K562 (cell line): ENCODE measurements at regions not wholly inside any gene's neighbourhood (a gene's known extent, or its start where the extent isn't known, plus 50 kb on each side); places are given as distances from the start of the nearest gene placed in this dataset.

Experiments
- ATAC-seq: fragments of 200-7000 bp; cut with Tn5 transposase; 3 replicates; pipeline ENCODE4 v1.9.1; 2020; ENCODE audit warnings: moderate library complexity
- BruUV-seq: library from RNA; stranded (reverse); fragments of 400-500 nt; replicated peaks from 2 replicates; lab custom pipeline; 2021; lab: Mats Ljungman, UMichigan
- CTCF ChIA-PET: fragments of 300-600 bp; formaldehyde crosslinking; extraction: SDS; loops from one replicate; lab custom pipeline; 2021; ENCODE audit warnings: low intra/inter-chr PET ratio; lab: Yijun Ruan, JAX
- POLR2A ChIA-PET: fragments of 300-600, 350-650 bp; sonication (Branson Sonifier 250); formaldehyde crosslinking; extraction: SDS; loops from one replicate; lab custom pipeline; 2021; ENCODE audit warnings: antibody characterized with exemption, inconsistent platforms; lab: Yijun Ruan, JAX
- DNase-seq, 4 experiments: peaks; one replicate each; pipeline versions ENCODE4 v3.0.0 to v3.0.0-alpha.2; 2011 to 2018; ENCODE audit warnings: low spot score in 3 of 4, mixed read lengths in 3 of 4; ENCODE audit errors: extremely low read depth in 1 of 4
- FAIRE-seq: peaks from 2 replicates; lab custom pipeline; 2011; peaks lifted over from hg19 to GRCh38; lab: Jason Lieb, UNC
- H2AFZ ChIP-seq: 2 replicates; pipeline ENCODE4 v1.6.0; 2011; ENCODE audit warnings: low read depth, low read length, control low read depth, inconsistent platforms
- H3K27ac ChIP-seq: fragments of 200-600 bp; 3 replicates; pipeline ENCODE4 v1.8.0; 2011; ENCODE audit warnings: low read depth, mild to moderate bottlenecking, control low read depth, inconsistent platforms, low read length, moderate library complexity, mixed read lengths; ENCODE audit errors: extremely low read depth
- H3K27me3 ChIP-seq, 2 experiments: fragments of 300-600 bp in 1 of 2; 2 replicates in 1 of 2; 3 replicates in 1 of 2; pipeline versions ENCODE4 v1.6.0 to v1.8.0; 2011; ENCODE audit warnings: inconsistent platforms in 2 of 2, low read length in 2 of 2, mild to moderate bottlenecking in 1 of 2, mixed read lengths in 1 of 2, moderate library complexity in 1 of 2; ENCODE audit not compliant: control insufficient read depth in 2 of 2, insufficient read depth in 2 of 2
- H3K36me3 ChIP-seq: fragments of 300-600 bp; 3 replicates; pipeline ENCODE4 v1.8.0; 2011; ENCODE audit warnings: mild to moderate bottlenecking, low read length, inconsistent platforms; ENCODE audit not compliant: control insufficient read depth, insufficient read depth
- H3K4me1 ChIP-seq, 2 experiments: fragments of 200-600 bp in 1 of 2; replicated peaks in 1 of 2; 2 replicates in 1 of 2; 3 replicates in 1 of 2; pipeline versions ENCODE4 v1.5.1 to v1.8.0; 2011; ENCODE audit warnings: inconsistent platforms in 2 of 2, low read length in 2 of 2, mild to moderate bottlenecking in 1 of 2, mixed read lengths in 1 of 2, moderate library complexity in 1 of 2; ENCODE audit not compliant: control insufficient read depth in 2 of 2, insufficient read depth in 2 of 2
- H3K4me2 ChIP-seq: 2 replicates; pipeline ENCODE4 v1.6.1; 2011; ENCODE audit warnings: low read length, control low read depth, inconsistent platforms, mixed read lengths; ENCODE audit not compliant: insufficient read depth
- H3K4me3 ChIP-seq: fragments of 200-600 bp; sonication (generic), shearing (Covaris generic); 2 replicates; pipeline ENCODE4 v1.5.1; 2016; ENCODE audit warnings: control low read depth, inconsistent platforms
- H3K79me2 ChIP-seq: fragments of 200-600 bp; 3 replicates; pipeline ENCODE4 v1.8.0; 2011; ENCODE audit warnings: low read length, inconsistent platforms; ENCODE audit not compliant: control insufficient read depth, insufficient read depth
- H3K9ac ChIP-seq, 2 experiments: 2 replicates each; pipeline versions ENCODE4 v1.6.0 to v1.6.1; 2011; ENCODE audit warnings: low read depth in 2 of 2, low read length in 2 of 2, control low read depth in 1 of 2, inconsistent platforms in 1 of 2, mild to moderate bottlenecking in 1 of 2, mixed read lengths in 1 of 2; ENCODE audit not compliant: insufficient read depth in 1 of 2
- H3K9me1 ChIP-seq: one replicate; pipeline ENCODE4 v1.6.0; 2011; ENCODE audit warnings: inconsistent platforms, mild to moderate bottlenecking, low read length, moderate library complexity; ENCODE audit not compliant: control insufficient read depth, insufficient read depth
- H3K9me3 ChIP-seq: replicated peaks from 2 replicates; pipeline ENCODE4 v1.5.1; 2011; ENCODE audit warnings: low read depth, low read length, inconsistent platforms; ENCODE audit not compliant: control insufficient read depth, insufficient read depth
- H4K20me1 ChIP-seq: replicated peaks from 2 replicates; pipeline ENCODE4 v1.6.1; 2011; ENCODE audit warnings: low read length, inconsistent platforms, mixed read lengths; ENCODE audit not compliant: control insufficient read depth, insufficient read depth
- BMI1 ChIP-seq: fragments of 150-350 bp; IDR thresholded peaks from 2 replicates; pipeline ENCODE4 v1.6.1; 2014; ENCODE audit warnings: low read length
- E2F3 ChIP-seq: fragments of 250-450 bp; sonication (Bioruptor Pico); IDR thresholded peaks from 2 replicates; pipeline ENCODE4 v1.4.0; 2020; ENCODE audit warnings: mild to moderate bottlenecking
- FOS ChIP-seq: IDR thresholded peaks from 3 replicates; pipeline ENCODE4 v1.6.1; 2011; ENCODE audit not compliant: insufficient read length; ENCODE audit errors: extremely low read depth
- FOSL1 ChIP-seq: fragments of 200-800 bp; sonication (Bioruptor generic); conservative IDR thresholded peaks from 2 replicates; pipeline ENCODE4 v1.6.1; 2016; ENCODE audit warnings: missing genetic modification characterization, missing compliant biosample characterization
- GATA2 ChIP-seq: sonication (generic); formaldehyde crosslinking; IDR thresholded peaks from 2 replicates; pipeline ENCODE4 v1.4.0; 2020; ENCODE audit warnings: mild to moderate bottlenecking, missing genetic modification reagents
- NFATC3 ChIP-seq: fragments of 450-650 bp; IDR thresholded peaks from 2 replicates; pipeline ENCODE4 v1.6.1; 2017; ENCODE audit warnings: mild to moderate bottlenecking
- NFE2 ChIP-seq: IDR thresholded peaks from 2 replicates; pipeline ENCODE4 v1.6.1; 2014; ENCODE audit warnings: antibody characterized with exemption, low read depth
- POLR2AphosphoS5 ChIP-seq: IDR thresholded peaks from 2 replicates; pipeline ENCODE4 v1.6.1; 2011; ENCODE audit warnings: mild to moderate bottlenecking, low read depth, low read length, moderate library complexity; ENCODE audit not compliant: control insufficient read depth, insufficient read depth
- RBM22 ChIP-seq: fragments of 200-400 bp; formaldehyde crosslinking; IDR thresholded peaks from 2 replicates; pipeline ENCODE4 v1.6.1; 2018; ENCODE audit warnings: low read length, low read depth; ENCODE audit not compliant: poor library complexity, severe bottlenecking
- RCOR1 ChIP-seq, 2 experiments: IDR thresholded peaks; 2 replicates each; pipeline ENCODE4 v1.6.1; 2012; ENCODE audit warnings: low read depth in 2 of 2, low read length in 2 of 2, borderline replicate concordance in 1 of 2, improper control_type of control experiment in 1 of 2
- TEAD4 ChIP-seq, 2 experiments: sonication (generic) in 1 of 2; formaldehyde crosslinking in 1 of 2; IDR thresholded peaks; 2 replicates each; pipeline versions ENCODE4 v1.6.1 to v1.8.0; 2012 to 2022; ENCODE audit warnings: borderline replicate concordance in 1 of 2, inconsistent platforms in 1 of 2, low read length in 1 of 2, mild to moderate bottlenecking in 1 of 2, missing genetic modification reagents in 1 of 2
- ZNF146 ChIP-seq: IDR thresholded peaks from one replicate; pipeline ENCODE4 v1.6.1; 2018; ENCODE audit warnings: missing compliant biosample characterization; ENCODE audit not compliant: unreplicated experiment
- WGBS: fragments of 100-300 bp; shearing (Covaris generic); methylation state at CpG from one replicate; pipeline ENCODE4 v1.1.6; 2016; ENCODE audit warnings: low coverage, mixed read lengths; ENCODE audit not compliant: insufficient coverage; ENCODE audit errors: missing lambda C conversion rate; 5-methylcytosine and 5-hydroxymethylcytosine counted together
- in situ Hi-C: fragments of 300-500 bp; cut with MboI; formaldehyde crosslinking; loops from 4 replicates; pipeline ENCODE4 v1.15.0; 2018; ENCODE audit warnings: inconsistent platforms, mixed read lengths
- intact Hi-C: fragments of 100-400 bp; cut with micrococcal nuclease; formaldehyde crosslinking; loops from 2 replicates; pipeline ENCODE4 v1.14.2; 2022

- Histone ChIP-seq H3K36me3 (no peaks in the 10 kb centered on the region), H4K20me1 (no peaks in the 10 kb centered on the region), H3K27ac (no peak overlapping the region), H3K9me3 (no peaks in the 10 kb centered on the region), H3K27me3 (no peaks in the 10 kb centered on the region), H3K4me1 (no peaks in the 10 kb centered on the region), H3K79me2 (no peaks in the 10 kb centered on the region), H2AFZ (no peak overlapping the region), H3K9ac (no peak overlapping the region), H3K4me3 (no peak overlapping the region), H3K4me2 (no peak overlapping the region), H3K9me1 (no peaks in the 10 kb centered on the region)
- 4% methylated on average over 2 of the region's 2 CpGs for WGBS
- FAIRE-seq (no peak), DNase-seq (no peak), ATAC-seq (no peak)
- intact Hi-C loops (no loop called here), in situ Hi-C loops (no loop called here)
- no peak for TF ChIP-seq NFATC3
- no peak for TF ChIP-seq FOSL1 (tag)
- TF ChIP-seq E2F3 (CRISPR knock-in tag): no peak
- TF ChIP-seq FOS: no peak
- no peak for TF ChIP-seq TEAD4 (IDR thresholded peaks at IDR 0.05; ENCODE audit: low read length)
- TF ChIP-seq TEAD4 (CRISPR knock-in tag; IDR thresholded peaks at IDR 0.05; ENCODE audit: borderline replicate concordance): no peak
- TF ChIP-seq ZNF146 (CRISPR knock-in tag): no peak
- TF ChIP-seq GATA2 (CRISPR knock-in tag): no peak
- CTCF ChIA-PET: no interaction called here
- POLR2A ChIA-PET: interaction anchor here (1.2 kb wide), 1 partner anchor 27 kb away, joined by 3 read pairs; no protein-coding TSS in a partner anchor
- no TSS peak for BruUV-seq
These were observed 179.2 kb downstream of the SLC7A11 start for GRCh38 chr4:138062929-138063328.

- ChIA-PET CTCF (no interaction called here), POLR2A (interaction anchor here (0.5 kb wide), 1 partner anchor 965 kb away, joined by 3 read pairs; no protein-coding TSS in a partner anchor)
- no peak overlapping the region for H3K9ac ChIP-seq
- intact Hi-C loops: no loop called here
- TF ChIP-seq NFE2: no peak
- TF ChIP-seq POLR2AphosphoS5: no peak
- no peak for TF ChIP-seq BMI1
- no peak for TF ChIP-seq RCOR1 (IDR thresholded peaks at IDR 0.05; ENCODE audit: borderline replicate concordance in 1 of 2, low read depth in 2 of 2, low read length in 2 of 2)
- TF ChIP-seq RBM22: no peak
- no peaks in the 10 kb centered on the region for H3K36me3 ChIP-seq
- no TSS peak for BruUV-seq
- 0 out of 5 replicates have a peak, but pooled peaks cover 0 to 4% of the 10 kb centered on the region in 2 experiments for H3K4me1 ChIP-seq
- WGBS: 19% methylated on average over 2 of the region's 2 CpGs
- H3K9me3 ChIP-seq: no peaks in the 10 kb centered on the region
- H3K9me1 ChIP-seq: no peaks in the 10 kb centered on the region
- H3K27me3 ChIP-seq: no peaks in the 10 kb centered on the region
- no peak overlapping the region for H3K4me3 ChIP-seq
- in situ Hi-C loops: no loop called here
- no peaks in the 10 kb centered on the region for H4K20me1 ChIP-seq
- H3K27ac ChIP-seq: no peak overlapping the region
- H3K4me2 ChIP-seq: no peak overlapping the region
- no peaks in the 10 kb centered on the region for H3K79me2 ChIP-seq
- H2AFZ ChIP-seq: no peak overlapping the region
- no peak for ATAC-seq
- FAIRE-seq: no peak
- DNase-seq: no peak
These were observed 185.6 kb downstream of the SLC7A11 start for GRCh38 chr4:138056541-138056940.
